Panc1 (cell line): ENCODE measurements at regions not wholly inside any gene's neighbourhood (a gene's known extent, or its start where the extent isn't known, plus 50 kb on each side); places are given as distances from the start of the nearest gene placed in this dataset.

Source experiments
- ATAC-seq: fragments of 200-7000 bp; cut with Tn5 transposase; 2 replicates; pipeline ENCODE4 v1.9.1; 2020; ENCODE audit warnings: mild to moderate bottlenecking, moderate library complexity
- BruUV-seq: library from RNA; stranded (reverse); fragments of 400-500 nt; replicated peaks from 2 replicates; lab custom pipeline; 2021; lab: Mats Ljungman, UMichigan
- CTCF ChIA-PET: fragments of 300-600 bp; sonication (Branson Sonifier 250); formaldehyde crosslinking; loops from one replicate; lab custom pipeline; 2022; ENCODE audit warnings: antibody characterized with exemption; lab: Charles Lee
- POLR2A ChIA-PET: fragments of 300-600 bp; sonication (Branson Sonifier 250); formaldehyde crosslinking; loops from one replicate; lab custom pipeline; 2022; ENCODE audit warnings: antibody characterized with exemption; lab: Charles Lee
- DNase-seq: peaks from one replicate; pipeline ENCODE4 v3.0.0-alpha.2; 2010; ENCODE audit warnings: low read depth, low spot score
- H3K27ac ChIP-seq: 2 replicates; pipeline ENCODE4 v1.5.1; 2011; ENCODE audit warnings: mild to moderate bottlenecking, low read length, inconsistent platforms
- H3K27me3 ChIP-seq: fragments of 200-500 bp; sonication (Bioruptor generic); 2 replicates; pipeline ENCODE4 v1.6.0; 2014; ENCODE audit warnings: low read length, inconsistent platforms; ENCODE audit not compliant: control insufficient read depth, insufficient read depth
- H3K36me3 ChIP-seq: fragments of 200-500 bp; sonication (Bioruptor generic); 2 replicates; pipeline ENCODE4 v1.5.1; 2014; ENCODE audit warnings: inconsistent platforms, mild to moderate bottlenecking, low read length, moderate library complexity; ENCODE audit not compliant: control insufficient read depth, insufficient read depth
- H3K4me1 ChIP-seq: 2 replicates; pipeline ENCODE4 v1.5.1; 2011; ENCODE audit warnings: inconsistent platforms, mild to moderate bottlenecking, low read length, moderate library complexity; ENCODE audit not compliant: control insufficient read depth, insufficient read depth
- H3K4me3 ChIP-seq, 2 experiments: 2 replicates each; pipeline ENCODE4 v1.5.1; 2011 to 2012; ENCODE audit warnings: low read depth in 2 of 2, low read length in 2 of 2, mild to moderate bottlenecking in 2 of 2, inconsistent platforms in 1 of 2, moderate library complexity in 1 of 2
- H3K9me3 ChIP-seq: fragments of 200-500 bp; sonication (Bioruptor generic); 2 replicates; pipeline ENCODE4 v1.5.1; 2014; ENCODE audit warnings: low read depth, mild to moderate bottlenecking, inconsistent platforms, low read length, moderate library complexity; ENCODE audit not compliant: control insufficient read depth, insufficient read depth
- CTCF ChIP-seq: fragments of 450-650 bp; IDR thresholded peaks from 2 replicates; pipeline ENCODE4 v1.5.1; 2017; ENCODE audit warnings: mild to moderate bottlenecking
- POLR2AphosphoS5 ChIP-seq: IDR thresholded peaks from 2 replicates; pipeline ENCODE4 v1.6.1; 2012; ENCODE audit warnings: mild to moderate bottlenecking, low read depth, low read length, moderate library complexity
- SIN3A ChIP-seq: IDR thresholded peaks from 2 replicates; pipeline ENCODE4 v1.6.1; 2012; ENCODE audit warnings: low read depth, mild to moderate bottlenecking, low read length, moderate library complexity, borderline replicate concordance; ENCODE audit not compliant: insufficient read depth
- TCF7L2 ChIP-seq: IDR thresholded peaks from 2 replicates; pipeline ENCODE4 v1.6.1; 2011; ENCODE audit warnings: mild to moderate bottlenecking, low read depth, low read length, inconsistent platforms
- in situ Hi-C: cut with HindIII; loops from 2 replicates; pipeline ENCODE4 v1.10.0; 2016; ENCODE audit warnings: low sequenced_read_pairs, low pct_unique_long_range_greater_than_20kb
- intact Hi-C: fragments of 100-400 bp; cut with micrococcal nuclease; formaldehyde crosslinking; loops from one replicate; pipeline ENCODE4 v1.10.0; 2022; ENCODE audit not compliant: unreplicated experiment
- TF ChIP-seq, protein P1 (sequence below), 2 experiments: IDR thresholded peaks; 2 replicates each; pipeline ENCODE4 v1.6.1; 2011 to 2012; ENCODE audit warnings: low read depth in 2 of 2, control low read depth in 1 of 2, low read length in 1 of 2, mild to moderate bottlenecking in 1 of 2, moderate library complexity in 1 of 2; ENCODE audit not compliant: insufficient read depth in 1 of 2

- no peak for ATAC-seq
- POLR2A ChIA-PET = no interaction called here
- in situ Hi-C loops = no loop called here
- CTCF ChIA-PET = no interaction called here
- Histone ChIP-seq H3K27ac (no peak overlapping the region), H3K27me3 (no peaks in the 10 kb centered on the region; the same call in 1 of the 2 replicates), H3K4me1 (no peaks in the 10 kb centered on the region), H3K9me3 (no peaks in the 10 kb centered on the region), H3K4me3 (no peak overlapping the region), H3K36me3 (no peaks in the 10 kb centered on the region)
- no peak for TF ChIP-seq TCF7L2
- TF ChIP-seq SIN3A = no peak
- TF ChIP-seq, protein P1, sequence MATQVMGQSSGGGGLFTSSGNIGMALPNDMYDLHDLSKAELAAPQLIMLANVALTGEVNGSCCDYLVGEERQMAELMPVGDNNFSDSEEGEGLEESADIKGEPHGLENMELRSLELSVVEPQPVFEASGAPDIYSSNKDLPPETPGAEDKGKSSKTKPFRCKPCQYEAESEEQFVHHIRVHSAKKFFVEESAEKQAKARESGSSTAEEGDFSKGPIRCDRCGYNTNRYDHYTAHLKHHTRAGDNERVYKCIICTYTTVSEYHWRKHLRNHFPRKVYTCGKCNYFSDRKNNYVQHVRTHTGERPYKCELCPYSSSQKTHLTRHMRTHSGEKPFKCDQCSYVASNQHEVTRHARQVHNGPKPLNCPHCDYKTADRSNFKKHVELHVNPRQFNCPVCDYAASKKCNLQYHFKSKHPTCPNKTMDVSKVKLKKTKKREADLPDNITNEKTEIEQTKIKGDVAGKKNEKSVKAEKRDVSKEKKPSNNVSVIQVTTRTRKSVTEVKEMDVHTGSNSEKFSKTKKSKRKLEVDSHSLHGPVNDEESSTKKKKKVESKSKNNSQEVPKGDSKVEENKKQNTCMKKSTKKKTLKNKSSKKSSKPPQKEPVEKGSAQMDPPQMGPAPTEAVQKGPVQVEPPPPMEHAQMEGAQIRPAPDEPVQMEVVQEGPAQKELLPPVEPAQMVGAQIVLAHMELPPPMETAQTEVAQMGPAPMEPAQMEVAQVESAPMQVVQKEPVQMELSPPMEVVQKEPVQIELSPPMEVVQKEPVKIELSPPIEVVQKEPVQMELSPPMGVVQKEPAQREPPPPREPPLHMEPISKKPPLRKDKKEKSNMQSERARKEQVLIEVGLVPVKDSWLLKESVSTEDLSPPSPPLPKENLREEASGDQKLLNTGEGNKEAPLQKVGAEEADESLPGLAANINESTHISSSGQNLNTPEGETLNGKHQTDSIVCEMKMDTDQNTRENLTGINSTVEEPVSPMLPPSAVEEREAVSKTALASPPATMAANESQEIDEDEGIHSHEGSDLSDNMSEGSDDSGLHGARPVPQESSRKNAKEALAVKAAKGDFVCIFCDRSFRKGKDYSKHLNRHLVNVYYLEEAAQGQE (IDR thresholded peaks at IDR 0.05; ENCODE audit: insufficient read depth in 1 of 2, low read depth in 2 of 2, low read length in 1 of 2) = no peak
- no peak for TF ChIP-seq CTCF
- TF ChIP-seq POLR2AphosphoS5 = no peak
- BruUV-seq = no TSS peak
- intact Hi-C loops = no loop called here
- DNase-seq = no peak
Measured at GRCh38 chr1:29504196-29504595, 267.9 kb downstream of the PTPRU start.

GRCh38 chr1:29502911-29503840 is 266.9 kb downstream of the PTPRU start:
- intact Hi-C loops = no loop called here
- BruUV-seq = no TSS peak
- POLR2A ChIA-PET = no interaction called here

More at GRCh38 chr1:29502911-29503840, 266.9 kb downstream of the PTPRU start:
- H3K36me3 ChIP-seq = no peaks in the 10 kb centered on the region
- H3K4me1 ChIP-seq = no peaks in the 10 kb centered on the region
- H3K27ac ChIP-seq = no peak overlapping the region
- H3K27me3 ChIP-seq = no peaks in the 10 kb centered on the region
- no peak for ATAC-seq
- in situ Hi-C loops = no loop called here
- no peak overlapping the region for H3K4me3 ChIP-seq
- no peaks in the 10 kb centered on the region for H3K9me3 ChIP-seq
- CTCF ChIA-PET = interaction anchor here (0.6 kb wide), 1 partner anchor 22 kb away, joined by 5 read pairs; no protein-coding TSS in a partner anchor
- no peak for DNase-seq
- TF ChIP-seq SIN3A (no peak), POLR2AphosphoS5 (no peak), CTCF (no peak), TCF7L2 (no peak)
- TF ChIP-seq, protein P1 (IDR thresholded peaks at IDR 0.05; ENCODE audit: insufficient read depth in 1 of 2, low read depth in 2 of 2, low read length in 1 of 2) = no peak
